ENCODE measurements at regions not wholly inside any gene's neighbourhood (a gene's known extent, or its start where the extent isn't known, plus 50 kb on each side); places are given as distances from the start of the nearest gene placed in this dataset.

- TF ChIP-seq, protein P1, sequence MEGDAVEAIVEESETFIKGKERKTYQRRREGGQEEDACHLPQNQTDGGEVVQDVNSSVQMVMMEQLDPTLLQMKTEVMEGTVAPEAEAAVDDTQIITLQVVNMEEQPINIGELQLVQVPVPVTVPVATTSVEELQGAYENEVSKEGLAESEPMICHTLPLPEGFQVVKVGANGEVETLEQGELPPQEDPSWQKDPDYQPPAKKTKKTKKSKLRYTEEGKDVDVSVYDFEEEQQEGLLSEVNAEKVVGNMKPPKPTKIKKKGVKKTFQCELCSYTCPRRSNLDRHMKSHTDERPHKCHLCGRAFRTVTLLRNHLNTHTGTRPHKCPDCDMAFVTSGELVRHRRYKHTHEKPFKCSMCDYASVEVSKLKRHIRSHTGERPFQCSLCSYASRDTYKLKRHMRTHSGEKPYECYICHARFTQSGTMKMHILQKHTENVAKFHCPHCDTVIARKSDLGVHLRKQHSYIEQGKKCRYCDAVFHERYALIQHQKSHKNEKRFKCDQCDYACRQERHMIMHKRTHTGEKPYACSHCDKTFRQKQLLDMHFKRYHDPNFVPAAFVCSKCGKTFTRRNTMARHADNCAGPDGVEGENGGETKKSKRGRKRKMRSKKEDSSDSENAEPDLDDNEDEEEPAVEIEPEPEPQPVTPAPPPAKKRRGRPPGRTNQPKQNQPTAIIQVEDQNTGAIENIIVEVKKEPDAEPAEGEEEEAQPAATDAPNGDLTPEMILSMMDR (IDR thresholded peaks at IDR 0.05; ENCODE audit: insufficient read depth, low read depth, low read length, missing control alignments), result no peak
- DNase-seq (ENCODE audit: low read depth), result no peak
Observed at GRCh38 chr16:75780669-75781068, 54.4 kb upstream of the CPHXL start.

GRCh38 chr16:75781683-75782343 is 55.5 kb upstream of the CPHXL start:
- TF ChIP-seq, protein P1 (IDR thresholded peaks at IDR 0.05; ENCODE audit: insufficient read depth, low read depth, low read length, missing control alignments), result no peak
- H3K4me3 ChIP-seq (ENCODE audit: low read length), result no peak overlapping the region
- no peak for DNase-seq (ENCODE audit: low read depth)

More at GRCh38 chr16:75780669-75781068, 54.4 kb upstream of the CPHXL start:
- H3K4me3 ChIP-seq (ENCODE audit: low read length), result no peak overlapping the region

GRCh38 chr16:75787440-75787839 is 61.1 kb upstream of the CPHXL start:
- no peak overlapping the region for H3K4me3 ChIP-seq (ENCODE audit: low read length)
- no peak for DNase-seq (ENCODE audit: low read depth)
- TF ChIP-seq, protein P1 (IDR thresholded peaks at IDR 0.05; ENCODE audit: insufficient read depth, low read depth, low read length, missing control alignments), result no peak

DNA sequence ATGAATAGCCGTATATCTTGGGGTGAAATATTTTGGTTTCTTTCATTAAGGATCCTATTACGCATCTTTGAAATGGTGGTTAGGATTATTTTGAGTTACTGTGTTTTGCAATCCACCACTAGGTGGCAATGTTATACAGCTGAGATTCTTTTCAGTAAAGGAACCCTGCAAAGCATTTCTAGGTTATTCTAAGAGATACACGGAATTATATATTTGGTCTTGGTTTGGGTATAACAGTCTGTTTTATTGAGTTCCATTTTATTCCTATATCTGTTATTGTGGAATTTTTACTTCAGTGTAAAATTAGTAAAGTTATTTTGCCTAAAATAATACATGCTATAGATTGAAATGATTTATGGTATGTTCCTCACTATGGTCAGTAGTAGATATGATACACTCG is 62.9 kb upstream of the CPHXL start:
- H3K4me3 ChIP-seq (ENCODE audit: low read length), result no peak overlapping the region
- TF ChIP-seq, protein P1 (IDR thresholded peaks at IDR 0.05; ENCODE audit: insufficient read depth, low read depth, low read length, missing control alignments), result peak; percentile 69
- DNase-seq (ENCODE audit: low read depth), result peak; percentile 61

DNA sequence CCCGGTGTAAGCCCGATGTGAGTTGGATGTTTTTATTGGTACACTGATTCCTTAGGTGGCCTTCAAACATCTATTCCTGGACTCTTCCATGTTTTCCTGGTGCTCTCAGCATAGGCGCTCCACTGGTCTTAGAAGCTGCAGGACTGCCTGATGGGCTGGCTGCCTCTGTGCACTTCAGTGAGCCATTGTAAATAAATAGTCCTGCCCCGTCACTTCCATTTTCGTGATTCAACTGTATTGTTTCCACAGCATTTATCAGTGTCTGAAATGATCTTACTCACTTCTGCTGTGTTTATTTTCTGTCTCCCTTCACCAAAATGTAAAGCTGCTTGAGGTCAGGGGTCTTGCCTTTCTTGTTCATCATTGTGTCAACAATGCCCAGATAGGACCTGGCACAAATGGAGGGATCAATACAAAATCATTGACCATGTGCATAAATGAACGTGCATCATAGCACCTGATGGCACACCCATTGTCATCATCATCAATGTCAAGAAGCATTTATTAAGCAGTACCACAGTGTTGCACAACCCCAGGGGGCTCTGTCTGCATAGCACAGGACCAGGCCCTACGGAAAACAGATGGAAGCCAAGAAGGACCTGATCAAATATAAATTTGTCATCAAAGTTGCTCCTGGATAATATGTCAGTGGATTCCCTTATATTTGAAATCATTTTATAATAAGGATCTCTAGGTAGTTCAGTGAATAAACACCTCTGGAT is 66.6 kb upstream of the CPHXL start:
- no peak overlapping the region for H3K4me3 ChIP-seq (ENCODE audit: low read length)
- TF ChIP-seq, protein P1 (IDR thresholded peaks at IDR 0.05; ENCODE audit: insufficient read depth, low read depth, low read length, missing control alignments), result no peak
- DNase-seq (ENCODE audit: low read depth), result no peak

DNA sequence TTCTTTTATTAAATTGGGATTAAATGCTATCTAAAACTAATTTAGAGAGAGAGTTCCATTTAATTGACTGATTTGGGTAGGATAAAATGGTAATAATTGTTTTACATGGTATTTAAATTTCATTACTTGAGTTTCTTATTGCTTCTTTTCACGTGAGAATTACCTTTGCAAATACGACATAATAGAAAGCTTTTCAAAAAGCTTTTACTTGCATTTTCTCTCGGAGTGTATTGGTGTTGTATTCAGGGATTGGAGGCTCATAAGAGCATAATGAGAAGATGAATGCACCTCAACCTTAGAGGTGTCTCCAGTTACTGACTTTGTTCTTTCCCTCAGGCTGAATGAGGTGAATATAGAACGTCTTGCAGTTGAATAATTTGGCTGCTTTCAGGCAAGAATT is 67.4 kb upstream of the CPHXL start:
- TF ChIP-seq, protein P1 (IDR thresholded peaks at IDR 0.05; ENCODE audit: insufficient read depth, low read depth, low read length, missing control alignments), result no peak
- no peak overlapping the region for H3K4me3 ChIP-seq (ENCODE audit: low read length)

More for the DNA sequence above, 67.4 kb upstream of the CPHXL start:
- no peak for DNase-seq (ENCODE audit: low read depth)

All from epithelial cell of esophagus (primary cell).